GM20000 (cell line): ENCODE measurements at regions not wholly inside any gene's neighbourhood (a gene's known extent, or its start where the extent isn't known, plus 50 kb on each side); places are given as distances from the start of the nearest gene placed in this dataset.
"Not testable (repeated sequence)": the region's sequence is repeated elsewhere in the genome, so short reads cannot be mapped to it uniquely, and the experiment has no call there.

ENCODE experiments used
- DNase-seq: peaks from one replicate; pipeline ENCODE4 v3.0.0; 2012; ENCODE audit warnings: low spot score
- TF ChIP-seq, protein P1 (sequence below): IDR thresholded peaks from 2 replicates; pipeline ENCODE4 v1.5.1; 2012; ENCODE audit warnings: mild to moderate bottlenecking, control low read depth; ENCODE audit errors: extremely low read depth, missing control alignments

DNA sequence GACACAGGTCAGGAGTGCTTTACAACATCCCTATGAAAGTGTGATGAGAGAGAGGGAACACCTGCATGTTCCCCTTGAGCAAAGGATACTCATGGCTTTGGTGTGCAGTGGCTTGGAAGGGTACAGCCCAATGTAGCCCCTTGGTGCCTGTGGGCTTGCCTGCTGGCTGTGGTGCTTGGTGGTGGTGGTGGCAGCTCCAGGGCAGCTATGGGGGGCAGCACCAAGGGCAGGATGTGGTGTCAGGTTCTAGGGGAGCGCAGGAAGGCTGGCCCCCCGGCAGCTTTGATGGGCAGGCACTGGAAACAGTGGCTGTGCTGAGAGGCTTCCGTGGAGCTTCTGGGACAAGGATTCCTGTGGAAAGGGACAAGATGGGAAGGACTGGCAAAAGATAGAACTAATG, 464.0 kb upstream of the ZMIZ1 start:
- TF ChIP-seq, protein P1, sequence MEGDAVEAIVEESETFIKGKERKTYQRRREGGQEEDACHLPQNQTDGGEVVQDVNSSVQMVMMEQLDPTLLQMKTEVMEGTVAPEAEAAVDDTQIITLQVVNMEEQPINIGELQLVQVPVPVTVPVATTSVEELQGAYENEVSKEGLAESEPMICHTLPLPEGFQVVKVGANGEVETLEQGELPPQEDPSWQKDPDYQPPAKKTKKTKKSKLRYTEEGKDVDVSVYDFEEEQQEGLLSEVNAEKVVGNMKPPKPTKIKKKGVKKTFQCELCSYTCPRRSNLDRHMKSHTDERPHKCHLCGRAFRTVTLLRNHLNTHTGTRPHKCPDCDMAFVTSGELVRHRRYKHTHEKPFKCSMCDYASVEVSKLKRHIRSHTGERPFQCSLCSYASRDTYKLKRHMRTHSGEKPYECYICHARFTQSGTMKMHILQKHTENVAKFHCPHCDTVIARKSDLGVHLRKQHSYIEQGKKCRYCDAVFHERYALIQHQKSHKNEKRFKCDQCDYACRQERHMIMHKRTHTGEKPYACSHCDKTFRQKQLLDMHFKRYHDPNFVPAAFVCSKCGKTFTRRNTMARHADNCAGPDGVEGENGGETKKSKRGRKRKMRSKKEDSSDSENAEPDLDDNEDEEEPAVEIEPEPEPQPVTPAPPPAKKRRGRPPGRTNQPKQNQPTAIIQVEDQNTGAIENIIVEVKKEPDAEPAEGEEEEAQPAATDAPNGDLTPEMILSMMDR: no peak

DNA sequence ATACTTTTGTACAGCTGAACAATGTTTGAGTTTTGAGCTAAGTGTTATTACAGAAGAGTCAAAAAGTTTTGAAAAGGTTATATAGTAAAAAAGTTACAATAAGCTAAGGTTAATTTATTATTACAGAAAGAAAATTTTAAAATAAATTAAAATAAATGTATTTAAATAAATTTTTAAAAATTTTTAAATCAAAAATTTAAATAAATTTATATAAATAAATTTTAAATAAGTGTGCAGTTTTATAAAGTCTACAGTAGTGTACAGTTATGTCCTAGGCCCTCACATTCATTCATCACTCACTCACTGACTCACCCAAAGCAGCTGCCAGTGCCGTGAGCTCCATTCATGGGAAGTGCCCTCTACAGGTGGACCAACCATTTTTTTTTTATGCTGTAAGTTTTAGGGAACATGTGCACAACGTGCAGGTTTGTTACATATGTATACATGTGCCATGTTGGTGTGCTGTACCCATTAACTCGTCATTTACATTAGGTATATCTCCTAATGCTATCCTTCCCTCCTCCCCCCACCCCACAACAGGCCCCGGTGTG, 462.9 kb upstream of the ZMIZ1 start:
- TF ChIP-seq, protein P1: no peak
- no peak for DNase-seq

More for the DNA sequence above, 464.0 kb upstream of the ZMIZ1 start:
- DNase-seq: no peak

DNA sequence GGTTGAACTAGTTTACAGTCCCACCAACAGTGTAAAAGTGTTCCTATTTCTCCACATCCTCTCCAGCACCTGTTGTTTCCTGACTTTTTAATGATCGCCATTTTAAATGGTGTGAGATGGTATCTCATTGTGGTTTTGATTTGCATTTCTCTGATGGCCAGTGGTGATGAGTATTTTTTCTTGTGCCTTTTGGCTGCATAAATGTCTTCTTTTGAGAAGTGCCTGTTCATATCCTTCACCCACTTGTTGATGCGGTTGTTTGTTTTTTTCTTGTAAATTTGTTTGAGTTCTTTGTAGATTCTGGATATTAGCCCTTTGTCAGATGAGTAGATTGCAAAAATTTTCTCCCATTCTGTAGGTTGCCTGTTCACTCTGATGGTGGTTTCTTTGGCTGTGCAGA, 462.0 kb upstream of the ZMIZ1 start:
- not testable (repeated sequence) for DNase-seq

DNA sequence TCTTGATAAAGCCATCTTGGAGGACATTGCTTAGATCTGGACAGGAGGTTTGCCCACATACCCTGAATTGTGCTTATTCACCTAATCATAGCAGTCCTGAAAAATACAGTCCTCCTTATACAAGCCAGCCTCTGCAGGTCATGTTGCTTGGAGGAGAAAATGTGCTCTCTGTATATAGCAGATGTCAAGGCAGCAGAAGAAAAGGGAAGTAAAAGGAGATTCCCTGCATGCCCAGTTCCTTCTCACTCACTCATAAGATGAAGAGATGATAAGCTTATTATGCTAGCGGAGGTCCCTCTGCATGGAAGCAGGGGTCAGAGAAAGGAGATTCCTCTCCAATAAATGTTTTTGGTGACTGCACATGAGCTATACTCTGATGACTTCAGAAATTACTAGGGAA, 458.8 kb upstream of the ZMIZ1 start:
- DNase-seq: no peak
- TF ChIP-seq, protein P1: no peak

DNA sequence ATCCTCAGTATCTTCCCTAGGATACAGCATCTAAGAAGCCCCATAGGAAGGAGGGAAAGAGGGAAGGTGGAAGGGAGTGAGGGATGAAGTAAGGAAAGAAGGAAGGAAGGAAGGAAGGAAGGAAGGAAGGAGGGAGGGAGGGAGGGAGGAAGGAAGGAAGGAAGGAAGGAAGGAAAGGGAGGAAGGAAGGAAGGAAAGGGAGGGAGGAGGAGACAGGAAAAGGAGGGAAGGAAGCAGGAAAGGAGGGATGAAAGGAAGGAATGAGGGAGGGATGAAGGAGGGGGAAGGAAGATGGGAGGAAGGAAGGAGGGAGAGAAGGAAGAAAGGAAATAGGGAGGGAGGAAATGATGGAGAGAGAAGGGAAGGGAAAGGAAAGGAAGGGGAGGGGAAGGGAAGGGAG, 455.6 kb upstream of the ZMIZ1 start:
- DNase-seq: no peak
- TF ChIP-seq, protein P1: no peak

DNA sequence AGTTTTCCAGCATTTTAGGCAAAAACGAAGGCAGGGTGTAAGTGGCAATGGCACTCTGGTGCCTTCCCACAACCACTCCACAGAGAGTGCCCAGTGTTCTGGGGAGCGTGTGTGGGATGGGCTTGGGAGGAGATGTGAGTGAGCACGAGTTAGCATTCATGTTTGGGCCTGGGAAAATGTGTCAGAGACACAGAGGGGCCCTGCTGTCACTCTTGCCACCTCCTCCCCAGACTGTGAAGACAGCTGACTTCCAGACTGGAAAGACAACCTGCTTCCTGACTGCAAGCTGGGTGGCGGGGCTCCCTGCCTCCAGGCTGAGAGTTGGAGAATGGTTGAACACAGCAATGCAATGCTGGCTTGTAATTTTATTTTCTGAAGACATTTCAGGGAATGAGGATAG, 454.5 kb upstream of the ZMIZ1 start:
- TF ChIP-seq, protein P1: no peak

DNA sequence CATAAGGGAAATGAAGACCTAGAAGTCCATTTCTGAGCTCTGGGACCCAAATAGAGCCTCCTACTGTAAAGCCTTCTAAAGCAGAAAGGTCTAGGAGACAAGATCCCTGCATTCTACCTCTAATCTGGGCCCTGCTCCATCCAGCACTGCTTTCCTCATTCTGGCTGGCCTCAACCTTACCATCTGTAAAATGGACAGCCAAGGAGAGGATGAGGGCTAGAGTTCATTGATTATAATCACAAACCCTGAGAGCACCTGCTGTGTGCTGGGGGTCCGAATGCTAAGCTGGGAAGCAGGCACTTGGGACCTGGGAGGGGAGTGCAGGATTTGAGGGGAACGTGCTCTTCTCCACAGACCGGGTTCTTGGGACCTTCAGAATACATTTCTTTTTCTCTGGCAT, 454.0 kb upstream of the ZMIZ1 start:
- no peak for DNase-seq
- TF ChIP-seq, protein P1: no peak

More for the DNA sequence above, 454.5 kb upstream of the ZMIZ1 start:
- DNase-seq: no peak

DNA sequence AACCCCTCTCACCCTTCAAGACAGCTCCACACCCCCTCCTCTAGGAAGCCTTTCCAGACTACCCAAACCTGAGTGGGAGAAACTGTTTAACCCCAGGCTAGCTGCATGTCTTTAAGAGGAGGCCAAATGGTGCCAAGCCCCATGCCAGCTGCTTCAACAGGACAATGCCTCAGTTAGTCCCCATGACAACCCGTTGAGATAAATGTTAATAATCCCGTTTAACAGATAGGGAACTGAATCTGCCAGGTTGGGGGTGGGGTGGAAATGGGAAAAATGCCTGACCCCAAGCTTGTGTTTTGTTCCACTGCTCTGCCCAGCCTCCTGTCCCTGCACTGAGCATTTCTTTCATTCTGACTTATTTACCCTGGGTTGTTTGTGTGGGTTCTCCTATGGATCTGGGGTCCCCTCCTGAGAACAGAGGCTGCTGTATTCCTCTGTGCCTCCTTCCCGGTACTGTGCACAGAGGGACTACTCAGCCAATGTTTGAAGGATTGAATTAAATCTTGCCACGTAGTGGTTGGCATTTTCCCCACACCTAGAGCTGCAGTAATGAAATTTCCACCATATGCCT, 452.6 kb upstream of the ZMIZ1 start:
- TF ChIP-seq, protein P1: no peak
- no peak for DNase-seq
